Stimulated activated naive CD8-positive, alpha-beta T cell treated with anti-CD3 and anti-CD28 coated beads, Interleukin-15, Interleukin-2, amounts not matched to agents 100 U/mL and 50 U/mL, for 24 hours (primary cell): ENCODE measurements at regions not wholly inside any gene's neighbourhood (a gene's known extent, or its start where the extent isn't known, plus 50 kb on each side); places are given as distances from the start of the nearest gene placed in this dataset.

Experiments
- ATAC-seq: fragments of 150-1000 bp; cut with Tn5 transposase; one replicate; pipeline ENCODE4 v1.10.0; 2021
- DNase-seq: peaks from one replicate; pipeline ENCODE4 v3.0.0; 2021

DNA sequence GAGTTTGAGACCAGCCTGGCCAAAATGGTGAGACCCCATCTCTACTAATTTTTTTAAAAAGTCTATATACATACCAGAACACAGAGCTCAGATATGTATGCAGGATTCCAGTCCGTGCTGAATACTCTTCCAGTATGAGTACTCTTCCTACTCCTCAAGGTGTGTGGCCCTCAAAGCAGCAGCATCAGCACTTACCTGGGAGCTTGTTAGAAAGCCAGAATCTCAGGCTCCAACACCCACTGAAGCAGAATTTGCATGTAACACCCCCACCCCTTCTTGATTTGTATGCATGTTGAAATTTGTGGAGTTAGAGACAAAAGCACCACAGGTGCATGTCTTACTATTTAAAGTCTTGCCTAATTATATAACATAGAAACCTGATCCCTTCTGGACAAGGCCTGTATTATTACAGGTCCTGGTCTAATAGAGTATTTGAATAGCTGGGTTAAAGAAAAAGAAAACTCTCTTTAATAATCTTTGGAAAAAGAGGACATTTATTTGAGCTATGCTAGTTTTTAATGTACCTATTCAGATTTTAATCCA, 50.3 kb upstream of the NFE2L2 start:
- ATAC-seq = no peak
- DNase-seq = no peak

- DNase-seq (no peak), ATAC-seq (no peak)
Observed at GRCh38 chr2:177315364-177315763, 50.8 kb upstream of the NFE2L2 start.

GRCh38 chr2:177316756-177317155, 52.2 kb upstream of the NFE2L2 start:
- no peak for ATAC-seq
- DNase-seq = no peak

GRCh38 chr2:177317443-177317842, 52.9 kb upstream of the NFE2L2 start:
- no peak for DNase-seq
- no peak for ATAC-seq

GRCh38 chr2:177317857-177318256, 53.3 kb upstream of the NFE2L2 start:
- no peak for DNase-seq

GRCh38 chr2:177318613-177319012, 54.1 kb upstream of the NFE2L2 start:
- DNase-seq (no peak), ATAC-seq (no peak)

More at GRCh38 chr2:177317857-177318256, 53.3 kb upstream of the NFE2L2 start:
- ATAC-seq = no peak

GRCh38 chr2:177320596-177320995, 56.1 kb upstream of the NFE2L2 start:
- ATAC-seq = no peak

GRCh38 chr2:177322801-177323261, 58.3 kb upstream of the NFE2L2 start:
- DNase-seq (no peak), ATAC-seq (no peak)

More at GRCh38 chr2:177320596-177320995, 56.1 kb upstream of the NFE2L2 start:
- no peak for DNase-seq

GRCh38 chr2:177324797-177325196, 60.3 kb upstream of the NFE2L2 start:
- no peak for ATAC-seq
- no peak for DNase-seq

DNA sequence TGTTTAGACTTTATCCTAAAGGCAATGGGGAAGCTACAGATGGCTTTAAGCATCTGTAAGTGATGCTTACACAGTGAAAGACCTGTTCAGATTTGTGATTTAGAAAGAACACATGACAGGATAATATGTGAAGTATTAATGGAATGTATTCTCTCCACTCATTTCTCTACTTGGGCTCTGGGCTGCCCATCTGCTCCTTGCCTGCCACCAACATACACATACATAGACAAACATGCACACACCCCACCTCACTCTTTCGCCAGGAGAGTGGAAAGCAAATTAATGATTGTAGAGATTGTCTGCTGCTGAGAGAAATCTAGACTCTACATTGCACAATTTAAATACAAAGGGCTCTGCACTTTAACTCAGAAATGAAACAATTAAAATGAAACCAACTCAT, 61.0 kb upstream of the NFE2L2 start:
- DNase-seq (no peak), ATAC-seq (no peak)

DNA sequence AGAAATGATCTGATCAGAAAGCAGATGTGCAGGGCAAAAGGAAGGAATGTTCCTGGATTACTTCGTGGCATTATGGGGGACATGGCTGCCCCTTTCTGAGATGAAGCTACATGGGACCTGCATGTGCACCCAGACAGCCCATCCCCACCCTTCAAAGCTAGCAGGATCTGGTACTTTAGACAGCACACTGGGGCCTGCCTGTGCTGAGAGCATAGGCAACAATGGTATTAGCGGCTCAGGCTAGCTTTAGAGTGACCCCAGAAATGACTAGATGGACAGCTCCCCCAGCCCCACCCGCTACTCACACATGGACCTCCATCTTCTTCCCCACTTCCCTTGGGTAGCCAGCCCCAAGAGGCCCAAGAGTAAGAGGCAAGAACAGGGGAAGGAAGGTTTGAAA, 61.5 kb upstream of the NFE2L2 start:
- no peak for DNase-seq

GRCh38 chr2:177326591-177326990, 62.1 kb upstream of the NFE2L2 start:
- no peak for ATAC-seq
- DNase-seq = no peak

More for the DNA sequence above, 61.5 kb upstream of the NFE2L2 start:
- ATAC-seq = no peak

- ATAC-seq = no peak
- no peak for DNase-seq
Observed at GRCh38 chr2:177327009-177327408, 62.5 kb upstream of the NFE2L2 start.

GRCh38 chr2:177328056-177328455, 63.5 kb upstream of the NFE2L2 start:
- ATAC-seq = no peak
- DNase-seq = no peak

DNA sequence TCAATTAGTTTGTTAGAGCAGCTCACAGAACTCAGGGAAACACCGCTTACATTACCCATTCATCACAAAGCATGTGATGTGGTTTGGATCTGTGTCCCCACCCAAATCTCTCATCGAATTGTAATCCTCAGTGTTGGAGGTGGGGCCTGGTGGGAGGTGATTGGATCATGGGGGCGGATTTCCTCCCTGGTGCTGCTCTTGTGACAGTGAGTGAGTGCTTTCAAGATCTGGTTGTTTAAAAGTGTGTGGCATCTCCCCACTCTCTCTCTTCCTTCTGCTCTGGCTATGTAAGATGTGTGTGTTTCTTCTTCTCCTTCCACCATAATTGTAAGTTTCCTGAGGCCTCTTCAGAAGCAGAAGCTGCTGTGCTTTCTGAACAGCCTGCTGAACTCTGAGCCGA, 63.5 kb upstream of the AGPS start:
- no peak for DNase-seq
- ATAC-seq = no peak

DNA sequence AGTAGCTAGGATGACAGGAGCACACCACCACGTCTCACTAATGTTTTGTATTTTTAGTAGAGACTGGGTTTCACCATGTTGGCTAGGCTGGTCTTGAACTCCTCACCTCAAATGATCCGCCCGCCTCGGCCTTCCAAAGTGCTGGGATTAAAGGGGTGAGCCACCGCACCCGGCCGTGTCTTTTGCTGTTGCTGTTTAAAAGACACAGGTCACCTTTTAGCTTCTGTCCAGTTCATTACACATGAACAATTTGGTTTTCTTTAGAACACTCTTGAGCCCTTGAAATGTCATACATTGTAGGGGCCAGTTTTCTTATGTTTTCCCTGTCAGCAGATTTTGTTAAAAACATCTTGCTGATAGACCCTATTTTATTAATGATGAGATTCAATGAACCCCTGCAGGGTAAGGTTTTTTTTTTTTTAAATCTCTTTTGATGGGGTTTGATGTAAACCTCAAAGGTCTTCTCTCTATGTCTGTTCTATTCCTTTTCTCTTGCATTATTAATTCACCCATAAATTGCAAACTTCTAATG, 61.0 kb upstream of the AGPS start:
- DNase-seq (no peak), ATAC-seq (no peak)

DNA sequence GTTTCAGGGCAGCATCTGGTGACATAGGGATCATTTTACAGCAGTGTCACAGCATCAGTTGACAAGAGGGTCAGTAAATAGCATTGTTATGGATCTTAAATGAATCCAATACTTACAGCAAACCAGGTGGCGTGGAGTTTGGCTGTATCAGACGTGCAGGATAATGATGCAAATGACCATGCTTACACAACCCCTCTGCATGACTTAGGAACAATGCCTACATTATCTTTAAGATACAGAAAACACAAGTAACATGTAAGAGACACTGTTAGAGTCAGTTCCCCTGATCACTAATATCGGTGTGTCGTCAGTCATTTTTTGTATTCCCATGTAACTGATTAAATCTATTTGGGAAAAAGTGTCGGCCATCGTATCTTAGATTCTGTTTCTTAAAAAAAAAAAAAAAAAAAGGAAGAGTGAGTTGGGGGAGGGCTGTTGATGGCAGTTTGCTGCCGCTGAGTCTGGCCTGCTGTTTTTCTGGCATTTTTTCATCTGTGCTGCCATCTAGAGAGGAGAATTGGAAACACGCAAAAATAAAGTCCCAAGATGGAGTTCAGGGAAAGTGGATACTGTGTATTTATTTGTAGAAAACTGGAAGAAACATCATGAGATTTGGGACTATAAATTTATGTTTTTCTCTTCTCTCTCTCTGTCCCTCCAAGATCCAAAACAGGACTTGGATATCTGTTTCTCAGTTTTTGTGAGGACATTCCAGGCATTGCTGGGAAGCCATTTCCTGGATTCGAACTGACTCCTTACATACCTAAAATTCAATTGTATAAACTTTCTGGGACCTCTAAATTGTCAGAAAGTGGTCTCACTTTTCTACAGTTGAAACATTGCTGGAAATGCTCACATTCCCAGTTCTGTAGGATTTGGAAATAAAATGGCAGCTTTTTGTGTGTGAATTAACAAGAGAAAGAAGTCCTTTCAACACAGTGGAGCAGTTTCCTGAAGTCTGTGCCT, 60.3 kb upstream of the AGPS start:
- peak; percentile 24 for DNase-seq

GRCh38 chr2:177332992-177333388, 59.6 kb upstream of the AGPS start:
- DNase-seq (no peak), ATAC-seq (no peak)

More for the DNA sequence above, 60.3 kb upstream of the AGPS start:
- peak; percentile 69 for ATAC-seq

DNA sequence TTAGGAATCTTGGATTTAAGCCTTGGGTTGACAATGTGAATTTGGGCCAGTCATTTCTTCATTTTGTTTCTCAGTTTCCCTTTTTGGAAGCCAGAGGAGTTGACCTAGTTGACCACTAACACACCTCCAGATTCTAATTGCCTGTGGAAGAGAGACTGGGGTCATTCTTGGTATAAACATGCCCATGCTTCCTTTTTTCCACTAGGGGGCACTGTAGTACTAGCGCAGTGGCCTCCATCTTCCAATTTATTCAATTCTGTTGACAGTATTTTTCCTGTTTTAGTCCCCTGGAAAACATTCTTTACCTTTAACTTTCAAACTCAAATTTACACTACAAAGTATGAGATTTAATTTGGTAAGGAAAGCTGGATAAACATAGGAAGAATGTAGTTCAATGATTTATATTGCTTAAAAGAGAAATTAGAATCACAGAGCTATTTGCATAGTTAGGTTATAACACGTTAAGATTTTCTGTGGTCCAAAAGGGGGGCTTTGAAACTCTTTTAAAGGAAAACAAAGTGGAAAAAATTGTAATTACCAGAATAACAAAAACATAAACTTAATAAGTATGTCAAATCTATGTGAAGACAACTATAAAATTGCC, 57.5 kb upstream of the AGPS start:
- ATAC-seq = peak; percentile 50
- DNase-seq = no peak

DNA sequence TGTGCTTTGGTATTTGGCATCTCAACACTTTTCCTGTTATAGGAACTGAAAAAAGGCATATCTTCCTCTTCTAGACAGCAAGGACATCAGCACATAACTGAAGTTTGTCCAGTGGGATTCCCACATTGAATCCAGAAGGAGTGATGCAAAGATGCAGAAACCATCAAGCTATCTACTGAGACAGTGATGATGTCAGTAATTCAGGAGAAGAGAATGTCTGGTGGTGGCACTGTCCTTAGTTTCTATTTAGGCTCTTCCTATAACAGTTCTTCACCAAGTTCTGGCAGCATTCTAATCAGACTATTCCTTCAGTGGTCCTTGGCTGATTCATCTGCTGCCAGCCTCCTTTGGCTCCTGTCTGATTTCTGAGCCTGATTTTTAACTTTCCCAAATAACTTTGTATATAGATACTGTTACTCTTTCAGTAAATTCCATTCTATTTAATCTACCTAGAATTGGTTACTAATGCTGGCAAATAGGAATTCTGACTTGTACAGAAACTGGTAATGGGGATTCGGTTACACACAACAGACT, 56.6 kb upstream of the AGPS start:
- no peak for DNase-seq
- no peak for ATAC-seq

GRCh38 chr2:177338177-177338721, 54.3 kb upstream of the AGPS start:
- peak; percentile 82 for ATAC-seq
- DNase-seq = no peak

GRCh38 chr2:177340158-177340557, 52.4 kb upstream of the AGPS start:
- no peak for ATAC-seq
- no peak for DNase-seq
